PC-9 (cell line): ENCODE measurements at regions not wholly inside any gene's neighbourhood (a gene's known extent, or its start where the extent isn't known, plus 50 kb on each side); places are given as distances from the start of the nearest gene placed in this dataset.

ENCODE experiments used
- CTCF ChIP-seq: fragments of 200-600 bp; sonication (generic); conservative IDR thresholded peaks from 2 replicates; pipeline ENCODE4 v1.6.1; 2017; ENCODE audit warnings: mixed run types, antibody characterized with exemption, mild to moderate bottlenecking, moderate library complexity
- EZH2 ChIP-seq: fragments of 200-600 bp; sonication (generic); IDR thresholded peaks from 2 replicates; pipeline ENCODE4 v1.8.0; 2017; ENCODE audit warnings: antibody characterized with exemption, low read depth

GRCh38 chr5:65085516-65085850 lies 316.8 kb downstream of the CWC27 start:
- TF ChIP-seq CTCF (no peak), EZH2 (no peak)
